ENCODE measurements at regions not wholly inside any gene's neighbourhood (a gene's known extent, or its start where the extent isn't known, plus 50 kb on each side); places are given as distances from the start of the nearest gene placed in this dataset.

GRCh38 chr4:96670381-96670780 lies 830.5 kb downstream of the PDHA2 start:
- Histone ChIP-seq H3K4me3 (ENCODE audit: low read length) (no peak overlapping the region), H3K27ac (ENCODE audit: low read length) (no peak overlapping the region), H3K9me3 (ENCODE audit: insufficient read depth, low read depth, low read length) (no peaks in the 10 kb centered on the region), H3K36me3 (ENCODE audit: insufficient read depth, low read depth, low read length) (no peaks in the 10 kb centered on the region), H3K27me3 (ENCODE audit: insufficient read depth, low read length) (no peaks in the 10 kb centered on the region), H3K9ac (ENCODE audit: low read depth, low read length) (no peak overlapping the region), H3K4me1 (ENCODE audit: insufficient read depth, low read length) (no peaks in the 10 kb centered on the region)

GRCh38 chr4:96675416-96675815 lies 835.5 kb downstream of the PDHA2 start:
- Histone ChIP-seq H3K4me3 (ENCODE audit: low read length) (no peak overlapping the region), H3K27me3 (ENCODE audit: insufficient read depth, low read length) (no peaks in the 10 kb centered on the region), H3K9me3 (ENCODE audit: insufficient read depth, low read depth, low read length) (no peaks in the 10 kb centered on the region), H3K27ac (ENCODE audit: low read length) (no peak overlapping the region), H3K36me3 (ENCODE audit: insufficient read depth, low read depth, low read length) (no peaks in the 10 kb centered on the region), H3K9ac (ENCODE audit: low read depth, low read length) (no peak overlapping the region), H3K4me1 (ENCODE audit: insufficient read depth, low read length) (no peaks in the 10 kb centered on the region)

GRCh38 chr4:96675896-96676295 lies 836.0 kb downstream of the PDHA2 start:
- no peak overlapping the region for H3K9ac ChIP-seq (ENCODE audit: low read depth, low read length)
- H3K36me3 ChIP-seq (ENCODE audit: insufficient read depth, low read depth, low read length): no peaks in the 10 kb centered on the region
- no peaks in the 10 kb centered on the region for H3K4me1 ChIP-seq (ENCODE audit: insufficient read depth, low read length)
- H3K4me3 ChIP-seq (ENCODE audit: low read length): no peak overlapping the region
- no peaks in the 10 kb centered on the region for H3K9me3 ChIP-seq (ENCODE audit: insufficient read depth, low read depth, low read length)
- H3K27me3 ChIP-seq (ENCODE audit: insufficient read depth, low read length): no peaks in the 10 kb centered on the region
- H3K27ac ChIP-seq (ENCODE audit: low read length): no peak overlapping the region

- Histone ChIP-seq H3K4me1 (ENCODE audit: insufficient read depth, low read length) (no peaks in the 10 kb centered on the region), H3K9ac (ENCODE audit: low read depth, low read length) (no peak overlapping the region), H3K36me3 (ENCODE audit: insufficient read depth, low read depth, low read length) (no peaks in the 10 kb centered on the region), H3K9me3 (ENCODE audit: insufficient read depth, low read depth, low read length) (no peaks in the 10 kb centered on the region), H3K4me3 (ENCODE audit: low read length) (no peak overlapping the region), H3K27ac (ENCODE audit: low read length) (no peak overlapping the region), H3K27me3 (ENCODE audit: insufficient read depth, low read length) (no peaks in the 10 kb centered on the region)
Measured at GRCh38 chr4:96676754-96677435, 837.0 kb downstream of the PDHA2 start.

GRCh38 chr4:96677499-96677898 lies 837.6 kb downstream of the PDHA2 start:
- H3K9me3 ChIP-seq (ENCODE audit: insufficient read depth, low read depth, low read length): no peaks in the 10 kb centered on the region
- no peak overlapping the region for H3K4me3 ChIP-seq (ENCODE audit: low read length)
- no peak overlapping the region for H3K9ac ChIP-seq (ENCODE audit: low read depth, low read length)
- H3K4me1 ChIP-seq (ENCODE audit: insufficient read depth, low read length): no peaks in the 10 kb centered on the region
- no peaks in the 10 kb centered on the region for H3K36me3 ChIP-seq (ENCODE audit: insufficient read depth, low read depth, low read length)
- no peaks in the 10 kb centered on the region for H3K27me3 ChIP-seq (ENCODE audit: insufficient read depth, low read length)
- H3K27ac ChIP-seq (ENCODE audit: low read length): no peak overlapping the region

- Histone ChIP-seq H3K27me3 (ENCODE audit: insufficient read depth, low read length) (no peaks in the 10 kb centered on the region), H3K4me1 (ENCODE audit: insufficient read depth, low read length) (no peaks in the 10 kb centered on the region), H3K9me3 (ENCODE audit: insufficient read depth, low read depth, low read length) (no peaks in the 10 kb centered on the region), H3K27ac (ENCODE audit: low read length) (no peak overlapping the region), H3K9ac (ENCODE audit: low read depth, low read length) (no peak overlapping the region), H3K36me3 (ENCODE audit: insufficient read depth, low read depth, low read length) (no peaks in the 10 kb centered on the region), H3K4me3 (ENCODE audit: low read length) (no peak overlapping the region)
Measured at GRCh38 chr4:96681218-96681617, 841.3 kb downstream of the PDHA2 start.

GRCh38 chr4:96685691-96686090 lies 845.8 kb downstream of the PDHA2 start:
- Histone ChIP-seq H3K27ac (ENCODE audit: low read length) (no peak overlapping the region), H3K9me3 (ENCODE audit: insufficient read depth, low read depth, low read length) (no peaks in the 10 kb centered on the region), H3K9ac (ENCODE audit: low read depth, low read length) (no peak overlapping the region), H3K4me1 (ENCODE audit: insufficient read depth, low read length) (no peaks in the 10 kb centered on the region), H3K4me3 (ENCODE audit: low read length) (no peak overlapping the region), H3K36me3 (ENCODE audit: insufficient read depth, low read depth, low read length) (no peaks in the 10 kb centered on the region), H3K27me3 (ENCODE audit: insufficient read depth, low read length) (no peaks in the 10 kb centered on the region)

- Histone ChIP-seq H3K9ac (ENCODE audit: low read depth, low read length) (no peak overlapping the region), H3K36me3 (ENCODE audit: insufficient read depth, low read depth, low read length) (no peaks in the 10 kb centered on the region), H3K9me3 (ENCODE audit: insufficient read depth, low read depth, low read length) (no peaks in the 10 kb centered on the region), H3K27me3 (ENCODE audit: insufficient read depth, low read length) (no peaks in the 10 kb centered on the region), H3K4me3 (ENCODE audit: low read length) (no peak overlapping the region), H3K4me1 (ENCODE audit: insufficient read depth, low read length) (no peaks in the 10 kb centered on the region), H3K27ac (ENCODE audit: low read length) (no peak overlapping the region)
Measured at GRCh38 chr4:96691521-96691920, 851.6 kb downstream of the PDHA2 start.

GRCh38 chr4:96698831-96699230 lies 858.9 kb downstream of the PDHA2 start:
- Histone ChIP-seq H3K4me3 (ENCODE audit: low read length) (no peak overlapping the region), H3K4me1 (ENCODE audit: insufficient read depth, low read length) (peaks cover 6% of the 10 kb centered on the region; the same call in 1 of the 2 replicates), H3K27ac (ENCODE audit: low read length) (no peak overlapping the region), H3K36me3 (ENCODE audit: insufficient read depth, low read depth, low read length) (no peaks in the 10 kb centered on the region), H3K9ac (ENCODE audit: low read depth, low read length) (no peak overlapping the region), H3K27me3 (ENCODE audit: insufficient read depth, low read length) (no peaks in the 10 kb centered on the region), H3K9me3 (ENCODE audit: insufficient read depth, low read depth, low read length) (no peaks in the 10 kb centered on the region)

- H3K27me3 ChIP-seq (ENCODE audit: insufficient read depth, low read length): no peaks in the 10 kb centered on the region
Measured at GRCh38 chr4:96703265-96703664, 863.4 kb downstream of the PDHA2 start.

GRCh38 chr4:96708766-96709165 lies 868.9 kb downstream of the PDHA2 start:
- no peak overlapping the region for H3K4me3 ChIP-seq (ENCODE audit: low read length)
- no peak overlapping the region for H3K9ac ChIP-seq (ENCODE audit: low read depth, low read length)
- no peak overlapping the region for H3K27ac ChIP-seq (ENCODE audit: low read length)
- no peaks in the 10 kb centered on the region for H3K27me3 ChIP-seq (ENCODE audit: insufficient read depth, low read length)
- H3K36me3 ChIP-seq (ENCODE audit: insufficient read depth, low read depth, low read length): no peaks in the 10 kb centered on the region
- H3K9me3 ChIP-seq (ENCODE audit: insufficient read depth, low read depth, low read length): no peaks in the 10 kb centered on the region
- no peaks in the 10 kb centered on the region for H3K4me1 ChIP-seq (ENCODE audit: insufficient read depth, low read length)

More at GRCh38 chr4:96703265-96703664, 863.4 kb downstream of the PDHA2 start:
- Histone ChIP-seq H3K4me1 (ENCODE audit: insufficient read depth, low read length) (peaks cover 6% of the 10 kb centered on the region; the same call in 1 of the 2 replicates), H3K4me3 (ENCODE audit: low read length) (no peak overlapping the region), H3K9me3 (ENCODE audit: insufficient read depth, low read depth, low read length) (no peaks in the 10 kb centered on the region), H3K36me3 (ENCODE audit: insufficient read depth, low read depth, low read length) (no peaks in the 10 kb centered on the region), H3K9ac (ENCODE audit: low read depth, low read length) (no peak overlapping the region), H3K27ac (ENCODE audit: low read length) (no peak overlapping the region)

- Histone ChIP-seq H3K9me3 (ENCODE audit: insufficient read depth, low read depth, low read length) (no peaks in the 10 kb centered on the region), H3K36me3 (ENCODE audit: insufficient read depth, low read depth, low read length) (no peaks in the 10 kb centered on the region), H3K4me1 (ENCODE audit: insufficient read depth, low read length) (no peaks in the 10 kb centered on the region), H3K4me3 (ENCODE audit: low read length) (no peak overlapping the region), H3K27me3 (ENCODE audit: insufficient read depth, low read length) (no peaks in the 10 kb centered on the region), H3K9ac (ENCODE audit: low read depth, low read length) (no peak overlapping the region), H3K27ac (ENCODE audit: low read length) (no peak overlapping the region)
Measured at GRCh38 chr4:96713271-96713850, 873.5 kb downstream of the PDHA2 start.
